ENCODE measurements at regions not wholly inside any gene's neighbourhood (a gene's known extent, or its start where the extent isn't known, plus 50 kb on each side); places are given as distances from the start of the nearest gene placed in this dataset.

GRCh38 chr6:128759447-128759846 lies 123.5 kb upstream of the LAMA2 start:
- TF ChIP-seq CTCF (IDR thresholded peaks at IDR 0.05; ENCODE audit: low read length) (no peak), EZH2phosphoT487 (IDR thresholded peaks at IDR 0.05; ENCODE audit: low read length) (no peak)

Measured in MM.1S (cell line).